Heart left ventricle (tissue), 16 donors: ENCODE measurements at regions not wholly inside any gene's neighbourhood (a gene's known extent, or its start where the extent isn't known, plus 50 kb on each side); places are given as distances from the start of the nearest gene placed in this dataset.

Source experiments
- ATAC-seq, 4 donors: fragments of 200-7000 bp; cut with Tn5 transposase; one replicate each; pipeline ENCODE4 v1.9.1; 2020 to 2022; ENCODE audit warnings: moderate library complexity in 4 of 4, mild to moderate bottlenecking in 3 of 4, moderate number of reproducible peaks in 1 of 4
- DNase-seq, 5 donors: peaks; one replicate each; pipeline ENCODE4 v3.0.0-alpha.2; 2020
- H3K27ac ChIP-seq, 12 donors: fragments of 200-600 bp; sonication (generic) in 4 of 12; one replicate each; pipeline versions ENCODE4 v1.5.0 to v1.8.0; 2016 to 2022; ENCODE audit warnings: mild to moderate bottlenecking in 2 of 12
- H3K27me3 ChIP-seq, 9 donors: fragments of 200-600 bp; sonication (generic) in 2 of 9; one replicate each; pipeline versions ENCODE4 v1.5.1 to v1.8.0; 2016 to 2022; ENCODE audit warnings: mild to moderate bottlenecking in 3 of 9
- H3K36me3 ChIP-seq, 9 donors: fragments of 200-600 bp; sonication (generic) in 2 of 9; one replicate each; pipeline versions ENCODE4 v1.5.0 to v1.8.0; 2018 to 2022; ENCODE audit warnings: mild to moderate bottlenecking in 2 of 9
- H3K4me1 ChIP-seq, 12 donors: fragments of 200-600 bp; sonication (generic) in 4 of 12; one replicate each; pipeline versions ENCODE4 v1.5.0 to v1.8.0; 2016 to 2022; ENCODE audit warnings: mild to moderate bottlenecking in 3 of 12
- H3K4me3 ChIP-seq, 12 donors: fragments of 200-600 bp; sonication (generic) in 4 of 12; one replicate each; pipeline versions ENCODE4 v1.5.0 to v1.8.0; 2017 to 2022; ENCODE audit warnings: mild to moderate bottlenecking in 9 of 12, moderate library complexity in 4 of 12
- H3K9me3 ChIP-seq, 12 donors: fragments of 200-600 bp; sonication (generic) in 4 of 12; one replicate each; pipeline versions ENCODE4 v1.5.0 to v1.8.0; 2016 to 2022; ENCODE audit warnings: mild to moderate bottlenecking in 1 of 12
- CTCF ChIP-seq, 12 donors: fragments of 200-600 bp; sonication (generic) in 4 of 12; IDR thresholded peaks; one replicate each; pipeline versions ENCODE4 v1.5.0 to v1.8.0; 2018 to 2022; ENCODE audit warnings: antibody characterized with exemption in 12 of 12, mild to moderate bottlenecking in 5 of 12
- POLR2A ChIP-seq, 2 donors: fragments of 450-650 bp; IDR thresholded peaks; one replicate each; pipeline ENCODE4 v1.6.1; 2017; ENCODE audit warnings: antibody characterized with exemption in 2 of 2, mild to moderate bottlenecking in 2 of 2, moderate library complexity in 2 of 2
- WGBS, 4 donors: extraction: QIAGEN DNeasy Blood & Tissue Kit in 2 of 4; methylation state at CpG; one replicate each; pipeline versions ENCODE4 v1.1.5 to v1.1.7; 2013 to 2018; 5-methylcytosine and 5-hydroxymethylcytosine counted together
- intact Hi-C, 10 donors: fragments of 100-400 bp; cut with DNase I; formaldehyde crosslinking; loops; one replicate each; pipeline versions ENCODE4 v1.11.1 to v1.14.2; 2022
- donor health status: ischemic (EF 13 %, LVEDD 7.1; RV severe dilation, severe dysfunction).
- donor health status: healthy with polysubstance abuse.
- donor health status: DM: no; HTN: yes; CAD: no.
- donor health status: DM: no; HTN: no; CAD: no.
- donor health status: ischemic (EF 25% LVEDD 6.9; RV normal size, moderate dysfunction).
- donor health status: ischemic (EF 25% LVEDD 5.7; RV mildly dilated, moderate dysfunction).
- donor health status: healthy.
- donor health status: DM: yes; HTN: yes; CAD: no.
- donor health status: ischemic (EF 35%, LVEDD 5.7; RV mildly dilated, moderate dysfunction).
- donor health status: nonischemic (EF 11% LVEDD 7.7; RV severe dilation, severe dysfunction).
- donor health status: DM: yes; HTN: yes; CAD: no.
- donor health status: PGD.
- donor health status: ischemic (EF 29% LVEDD 5.4; RV normal size, mild dysfunction).
- donor health status: nonischemic (EF 23%, LVEDD 6.1; RV moderate dilation, normal function).

- Histone ChIP-seq H3K27ac (no peak overlapping the region), H3K9me3 (no peaks in the 10 kb centered on the region), H3K27me3 (no peaks in the 10 kb centered on the region), H3K4me3 (no peak overlapping the region), H3K4me1 (peaks cover 0 to 18% (median 0%) of the 10 kb centered on the region in 12 donors), H3K36me3 (no peaks in the 10 kb centered on the region)
- intact Hi-C loops: no loop called here
- WGBS, 4 donors: 83 to 95% (median 92%) methylated on average over 6 of the region's 6 CpGs
- DNase-seq: no peak
- TF ChIP-seq CTCF (IDR thresholded peaks at IDR 0.05): no peak
- no peak for TF ChIP-seq POLR2A (IDR thresholded peaks at IDR 0.05)
- ATAC-seq: no peak
Measured at GRCh38 chr4:83192634-83193033, 78.1 kb upstream of the PLAC8 start.

GRCh38 chr4:83191026-83191425, 76.5 kb upstream of the PLAC8 start:
- peaks cover 0 to 15% (median 0%) of the 10 kb centered on the region in 12 donors for H3K4me1 ChIP-seq
- H3K27me3 ChIP-seq: no peaks in the 10 kb centered on the region
- H3K9me3 ChIP-seq: no peaks in the 10 kb centered on the region
- TF ChIP-seq POLR2A (IDR thresholded peaks at IDR 0.05): no peak
- TF ChIP-seq CTCF (IDR thresholded peaks at IDR 0.05): no peak
- no peak overlapping the region for H3K27ac ChIP-seq
- no peak for DNase-seq
- intact Hi-C loops: no loop called here
- 79 to 90% (median 81%) methylated on average over 2 of the region's 2 CpGs for WGBS, 4 donors
- H3K4me3 ChIP-seq: no peak overlapping the region
- no peaks in the 10 kb centered on the region for H3K36me3 ChIP-seq
- no peak for ATAC-seq

- Histone ChIP-seq H3K4me1 (peaks cover 0 to 9% (median 0%) of the 10 kb centered on the region in 12 donors), H3K27ac (no peak overlapping the region), H3K36me3 (no peaks in the 10 kb centered on the region), H3K27me3 (no peaks in the 10 kb centered on the region), H3K4me3 (no peak overlapping the region), H3K9me3 (no peaks in the 10 kb centered on the region)
- DNase-seq (no peak), ATAC-seq (no peak)
- intact Hi-C loops: no loop called here
- WGBS, 4 donors: 65 to 70% (median 69%) methylated on average over 7 of the region's 7 CpGs
- TF ChIP-seq POLR2A (IDR thresholded peaks at IDR 0.05) (no peak), CTCF (IDR thresholded peaks at IDR 0.05) (no peak)
Measured at GRCh38 chr4:83189631-83190136, 75.2 kb upstream of the PLAC8 start.

GRCh38 chr4:83180431-83180968, 66.0 kb upstream of the PLAC8 start:
- H3K27me3 ChIP-seq: no peaks in the 10 kb centered on the region
- H3K4me1 ChIP-seq: no peaks in the 10 kb centered on the region
- intact Hi-C loops: no loop called here
- H3K36me3 ChIP-seq: no peaks in the 10 kb centered on the region
- 71 to 88% (median 84%) methylated on average over 7 of the region's 7 CpGs for WGBS, 4 donors
- H3K27ac ChIP-seq: no peak overlapping the region
- no peak overlapping the region for H3K4me3 ChIP-seq
- TF ChIP-seq CTCF (IDR thresholded peaks at IDR 0.05): no peak
- TF ChIP-seq POLR2A (IDR thresholded peaks at IDR 0.05): no peak
- ATAC-seq: no peak
- H3K9me3 ChIP-seq: no peaks in the 10 kb centered on the region
- DNase-seq: no peak
